Stimulated activated naive CD4-positive, alpha-beta T cell (primary cell): ENCODE measurements at regions not wholly inside any gene's neighbourhood (a gene's known extent, or its start where the extent isn't known, plus 50 kb on each side); places are given as distances from the start of the nearest gene placed in this dataset.

ENCODE experiments used
- DNase-seq, 6 experiments: peaks; one replicate each; lab custom pipeline; 2025; lab: John Stamatoyannopoulos, UW

- DNase-seq: no peak
Measured at GRCh38 chr5:167642181-167642580, 649.3 kb upstream of the WWC1 start.

- DNase-seq: no peak
Measured at GRCh38 chr5:167642779-167643517, 648.5 kb upstream of the WWC1 start.

- DNase-seq: no peak
Measured at GRCh38 chr5:167643631-167644280, 647.7 kb upstream of the WWC1 start.

GRCh38 chr5:167644619-167645018 is 646.8 kb upstream of the WWC1 start:
- DNase-seq: no peak

GRCh38 chr5:167649471-167649870 is 642.0 kb upstream of the WWC1 start:
- DNase-seq: no peak

- DNase-seq: no peak
Measured at GRCh38 chr5:167652690-167653089, 638.8 kb upstream of the WWC1 start.

- DNase-seq: no peak
Measured at GRCh38 chr5:167653645-167654106, 637.8 kb upstream of the WWC1 start.

DNA sequence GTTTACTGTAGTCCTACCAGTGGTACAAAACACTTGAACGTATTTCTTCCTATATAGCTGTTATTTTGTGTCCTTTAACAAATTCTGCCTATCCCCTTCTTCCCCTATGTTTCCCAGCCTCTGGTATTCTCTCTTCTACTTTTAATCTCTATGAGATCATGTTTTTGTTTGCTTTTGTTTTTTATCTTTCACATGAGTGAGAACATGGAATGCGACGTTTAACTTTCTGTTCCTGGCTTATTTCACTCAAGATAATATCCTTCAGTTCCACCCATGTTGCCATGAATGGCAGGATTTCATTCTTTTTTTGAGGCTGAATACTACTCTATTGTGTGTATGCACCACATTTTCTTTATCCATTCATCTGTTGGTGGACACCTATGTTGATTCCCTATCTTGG is 634.4 kb upstream of the WWC1 start:
- no peak for DNase-seq

DNA sequence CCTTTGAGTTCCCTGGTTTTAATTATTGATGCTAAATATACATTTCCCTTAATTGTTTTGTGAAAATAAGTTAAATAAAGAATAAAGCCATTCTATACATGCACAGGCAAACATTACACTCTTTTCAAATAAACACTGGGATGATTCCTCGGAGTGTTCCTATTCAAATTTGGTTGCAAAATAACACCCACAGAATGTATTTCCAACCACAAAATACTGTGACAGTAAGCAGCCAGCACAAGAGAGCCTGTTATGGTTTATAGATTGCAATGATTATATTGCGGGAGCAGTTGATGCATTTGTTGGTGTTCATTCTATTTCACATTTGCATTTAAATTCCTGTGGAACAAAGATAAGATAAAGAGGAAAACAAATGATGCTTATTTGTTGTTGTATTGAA is 632.6 kb upstream of the WWC1 start:
- DNase-seq: no peak

DNA sequence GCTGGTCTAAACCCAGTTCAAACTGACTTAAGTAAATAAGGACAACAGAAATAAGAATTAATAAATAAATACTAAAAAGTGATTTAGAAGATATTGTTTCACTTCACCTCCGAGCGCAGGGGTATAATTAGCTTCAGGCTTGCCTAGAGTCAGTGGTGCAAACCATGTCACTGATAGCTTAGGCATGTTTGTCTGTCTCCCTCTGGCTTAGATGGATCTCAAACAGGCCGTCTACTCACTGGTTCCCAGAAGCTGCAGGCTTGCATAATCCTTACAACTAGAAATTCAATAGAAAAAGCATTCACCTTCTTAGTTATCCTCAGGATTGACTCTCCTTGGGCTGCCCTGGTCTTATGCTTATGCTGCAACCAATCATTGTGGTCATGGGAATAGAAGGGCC is 629.8 kb upstream of the WWC1 start:
- no peak for DNase-seq

GRCh38 chr5:167664222-167664804 is 627.1 kb upstream of the WWC1 start:
- no peak for DNase-seq

- no peak for DNase-seq
Measured at GRCh38 chr5:167665841-167666375, 625.5 kb upstream of the WWC1 start.

- DNase-seq: no peak
Measured at GRCh38 chr5:167671176-167671575, 620.3 kb upstream of the WWC1 start.

- no peak for DNase-seq
Measured at GRCh38 chr5:167673942-167674341, 617.5 kb upstream of the WWC1 start.

DNA sequence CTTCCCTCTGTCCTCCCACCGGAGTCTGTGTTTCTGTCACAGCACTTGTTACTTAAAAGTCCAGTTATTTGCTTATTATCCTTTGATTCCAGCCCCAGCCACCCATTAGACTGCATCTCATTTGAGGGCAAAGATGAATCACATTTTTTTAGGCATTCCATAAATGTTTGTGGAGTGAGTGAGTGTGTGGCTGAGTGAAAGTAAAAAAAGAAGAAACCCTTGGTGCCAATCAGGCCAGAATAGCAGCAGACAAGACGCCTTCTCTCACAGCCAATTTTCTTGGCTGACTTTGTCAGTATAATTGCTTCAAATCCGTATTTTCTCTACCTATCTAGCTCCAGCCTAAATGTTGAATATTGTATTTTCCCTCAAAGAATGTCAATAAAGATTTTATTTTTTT is 613.0 kb upstream of the WWC1 start:
- no peak for DNase-seq

GRCh38 chr5:167684251-167684650 is 607.2 kb upstream of the WWC1 start:
- DNase-seq: no peak

DNA sequence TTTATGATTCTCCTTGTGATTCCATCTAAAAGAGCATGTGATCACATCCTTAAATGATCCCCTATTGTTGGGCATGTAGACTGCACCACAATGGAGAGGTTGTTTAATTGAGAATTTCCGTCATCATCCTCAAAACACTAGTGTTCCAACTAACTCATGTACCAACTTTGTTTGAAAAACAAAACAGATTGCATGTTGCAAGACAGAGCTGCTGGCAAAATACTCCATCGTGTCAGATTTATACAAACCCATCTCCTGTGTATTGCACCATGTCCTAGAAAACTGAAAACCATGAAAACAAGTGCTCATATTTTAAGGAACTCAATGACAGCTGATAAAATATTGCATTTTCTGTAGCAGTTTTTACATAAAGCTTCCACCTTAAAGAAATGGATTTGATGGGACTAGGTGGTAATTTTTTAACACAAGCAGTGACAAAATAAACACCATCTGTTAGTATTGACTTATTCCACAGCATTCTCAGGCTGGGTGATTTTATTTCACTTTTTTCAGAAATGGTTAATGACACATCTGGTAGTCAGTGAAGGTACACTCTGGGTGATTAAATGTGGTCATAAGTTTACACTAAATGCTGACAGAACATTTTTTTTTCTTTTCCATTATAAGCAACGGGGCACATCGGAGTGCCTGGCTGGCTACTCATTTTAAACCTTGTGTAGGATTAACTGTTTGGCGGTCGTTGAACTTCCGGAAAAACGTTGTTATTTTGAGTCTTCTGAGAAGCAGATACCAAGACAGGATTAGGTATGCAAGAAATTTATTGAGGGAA is 602.9 kb upstream of the WWC1 start:
- no peak for DNase-seq

DNA sequence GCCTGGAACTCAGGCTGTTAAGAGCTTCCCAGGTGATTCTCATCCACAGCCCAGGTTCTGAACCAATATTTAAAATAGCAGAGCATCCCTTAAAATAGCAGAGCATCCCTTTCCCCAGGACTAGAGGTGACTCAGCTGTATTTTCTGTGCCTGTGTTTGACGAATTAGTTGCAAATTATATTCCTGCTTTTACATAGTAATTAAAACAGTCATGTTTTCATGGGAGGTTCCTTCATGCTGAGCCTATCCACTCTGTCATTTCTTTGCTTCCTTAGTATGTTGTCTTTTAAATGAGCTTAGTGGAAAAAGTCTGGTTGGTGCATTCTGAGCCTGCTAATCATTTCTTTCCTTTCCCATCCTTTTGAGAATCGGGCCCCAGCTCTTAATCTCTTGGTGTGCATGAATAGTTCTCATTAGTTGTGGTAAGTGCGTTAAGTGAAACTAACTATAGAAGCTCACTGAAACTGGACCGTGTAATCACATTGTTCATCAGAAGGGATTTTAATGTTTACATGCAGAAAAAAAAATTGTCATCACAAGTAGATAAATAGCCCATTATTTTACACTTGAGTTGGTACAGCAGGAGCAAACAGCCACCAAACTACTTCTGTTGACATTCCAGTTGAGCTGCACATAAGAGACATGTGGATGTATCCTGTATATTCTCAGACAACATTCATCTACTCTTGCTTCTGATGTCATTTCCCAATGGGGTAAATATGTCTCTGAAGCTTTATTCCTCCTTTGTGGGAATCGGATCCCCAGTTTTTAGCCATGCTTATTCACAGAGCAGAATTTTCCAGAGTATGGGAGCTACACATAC is 596.9 kb upstream of the WWC1 start:
- DNase-seq: no peak

GRCh38 chr5:167696558-167697314 is 594.7 kb upstream of the WWC1 start:
- no peak for DNase-seq

DNA sequence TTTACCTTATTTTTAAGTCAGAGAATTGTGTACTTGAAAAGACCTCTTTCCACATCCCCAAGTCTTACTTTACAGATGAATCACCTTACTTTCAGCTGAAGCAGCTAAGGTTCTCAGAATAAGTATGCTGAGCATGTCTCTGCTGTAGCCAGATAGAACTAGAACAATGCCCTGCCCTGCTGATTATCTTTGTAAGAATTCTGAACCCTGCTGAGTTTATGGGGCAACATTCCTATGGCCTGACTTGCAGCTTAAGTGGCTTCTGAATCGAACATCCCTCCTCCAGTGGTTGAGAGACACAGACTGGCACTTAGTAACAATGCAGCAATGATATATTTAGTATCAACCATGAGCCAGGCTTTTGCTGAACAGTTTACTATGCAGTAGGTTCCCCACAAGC is 592.0 kb upstream of the WWC1 start:
- DNase-seq: no peak

- no peak for DNase-seq
Measured at GRCh38 chr5:167701051-167701450, 590.4 kb upstream of the WWC1 start.
